K562 (cell line): ENCODE measurements at regions not wholly inside any gene's neighbourhood (a gene's known extent, or its start where the extent isn't known, plus 50 kb on each side); places are given as distances from the start of the nearest gene placed in this dataset.

Experiments used
- ATAC-seq: fragments of 200-7000 bp; cut with Tn5 transposase; 3 replicates; pipeline ENCODE4 v1.9.1; 2020; ENCODE audit warnings: moderate library complexity
- BruUV-seq: library from RNA; stranded (reverse); fragments of 400-500 nt; replicated peaks from 2 replicates; lab custom pipeline; 2021; lab: Mats Ljungman, UMichigan
- CTCF ChIA-PET: fragments of 300-600 bp; formaldehyde crosslinking; extraction: SDS; loops from one replicate; lab custom pipeline; 2021; ENCODE audit warnings: low intra/inter-chr PET ratio; lab: Yijun Ruan, JAX
- POLR2A ChIA-PET: fragments of 300-600, 350-650 bp; sonication (Branson Sonifier 250); formaldehyde crosslinking; extraction: SDS; loops from one replicate; lab custom pipeline; 2021; ENCODE audit warnings: antibody characterized with exemption, inconsistent platforms; lab: Yijun Ruan, JAX
- DNase-seq, 4 experiments: peaks; one replicate each; pipeline versions ENCODE4 v3.0.0 to v3.0.0-alpha.2; 2011 to 2018; ENCODE audit warnings: low spot score in 3 of 4, mixed read lengths in 3 of 4; ENCODE audit errors: extremely low read depth in 1 of 4
- FAIRE-seq: peaks from 2 replicates; lab custom pipeline; 2011; peaks lifted over from hg19 to GRCh38; lab: Jason Lieb, UNC
- H2AFZ ChIP-seq: 2 replicates; pipeline ENCODE4 v1.6.0; 2011; ENCODE audit warnings: low read depth, low read length, control low read depth, inconsistent platforms
- H3K27ac ChIP-seq: fragments of 200-600 bp; 3 replicates; pipeline ENCODE4 v1.8.0; 2011; ENCODE audit warnings: low read depth, mild to moderate bottlenecking, control low read depth, inconsistent platforms, low read length, moderate library complexity, mixed read lengths; ENCODE audit errors: extremely low read depth
- H3K27me3 ChIP-seq, 2 experiments: fragments of 300-600 bp in 1 of 2; 2 replicates in 1 of 2; 3 replicates in 1 of 2; pipeline versions ENCODE4 v1.6.0 to v1.8.0; 2011; ENCODE audit warnings: inconsistent platforms in 2 of 2, low read length in 2 of 2, mild to moderate bottlenecking in 1 of 2, mixed read lengths in 1 of 2, moderate library complexity in 1 of 2; ENCODE audit not compliant: control insufficient read depth in 2 of 2, insufficient read depth in 2 of 2
- H3K36me3 ChIP-seq: fragments of 300-600 bp; 3 replicates; pipeline ENCODE4 v1.8.0; 2011; ENCODE audit warnings: mild to moderate bottlenecking, low read length, inconsistent platforms; ENCODE audit not compliant: control insufficient read depth, insufficient read depth
- H3K4me1 ChIP-seq, 2 experiments: fragments of 200-600 bp in 1 of 2; replicated peaks in 1 of 2; 2 replicates in 1 of 2; 3 replicates in 1 of 2; pipeline versions ENCODE4 v1.5.1 to v1.8.0; 2011; ENCODE audit warnings: inconsistent platforms in 2 of 2, low read length in 2 of 2, mild to moderate bottlenecking in 1 of 2, mixed read lengths in 1 of 2, moderate library complexity in 1 of 2; ENCODE audit not compliant: control insufficient read depth in 2 of 2, insufficient read depth in 2 of 2
- H3K4me2 ChIP-seq: 2 replicates; pipeline ENCODE4 v1.6.1; 2011; ENCODE audit warnings: low read length, control low read depth, inconsistent platforms, mixed read lengths; ENCODE audit not compliant: insufficient read depth
- H3K4me3 ChIP-seq: fragments of 200-600 bp; sonication (generic), shearing (Covaris generic); 2 replicates; pipeline ENCODE4 v1.5.1; 2016; ENCODE audit warnings: control low read depth, inconsistent platforms
- H3K79me2 ChIP-seq: fragments of 200-600 bp; 3 replicates; pipeline ENCODE4 v1.8.0; 2011; ENCODE audit warnings: low read length, inconsistent platforms; ENCODE audit not compliant: control insufficient read depth, insufficient read depth
- H3K9ac ChIP-seq, 2 experiments: 2 replicates each; pipeline versions ENCODE4 v1.6.0 to v1.6.1; 2011; ENCODE audit warnings: low read depth in 2 of 2, low read length in 2 of 2, control low read depth in 1 of 2, inconsistent platforms in 1 of 2, mild to moderate bottlenecking in 1 of 2, mixed read lengths in 1 of 2; ENCODE audit not compliant: insufficient read depth in 1 of 2
- H3K9me1 ChIP-seq: one replicate; pipeline ENCODE4 v1.6.0; 2011; ENCODE audit warnings: inconsistent platforms, mild to moderate bottlenecking, low read length, moderate library complexity; ENCODE audit not compliant: control insufficient read depth, insufficient read depth
- H3K9me3 ChIP-seq: replicated peaks from 2 replicates; pipeline ENCODE4 v1.5.1; 2011; ENCODE audit warnings: low read depth, low read length, inconsistent platforms; ENCODE audit not compliant: control insufficient read depth, insufficient read depth
- H4K20me1 ChIP-seq: replicated peaks from 2 replicates; pipeline ENCODE4 v1.6.1; 2011; ENCODE audit warnings: low read length, inconsistent platforms, mixed read lengths; ENCODE audit not compliant: control insufficient read depth, insufficient read depth
- ASH1L ChIP-seq: fragments of 450-650 bp; IDR thresholded peaks from 2 replicates; pipeline ENCODE4 v1.6.1; 2018; ENCODE audit warnings: borderline replicate concordance, mild to moderate bottlenecking, low read depth; ENCODE audit not compliant: partially characterized antibody
- CEBPB ChIP-seq: fragments of 450-650 bp; IDR thresholded peaks from 2 replicates; pipeline ENCODE4 v1.6.1; 2016; ENCODE audit warnings: missing genetic modification characterization, missing compliant biosample characterization
- CHCHD3 ChIP-seq: fragments of 250-450 bp; sonication (Bioruptor Pico); IDR thresholded peaks from 2 replicates; pipeline ENCODE4 v2.1.2; 2022; ENCODE audit warnings: mild to moderate bottlenecking
- EHMT2 ChIP-seq: fragments of 450-650 bp; IDR thresholded peaks from 2 replicates; pipeline ENCODE4 v1.6.1; 2018; ENCODE audit warnings: antibody characterized with exemption
- SOX6 ChIP-seq: fragments of 450-650 bp; IDR thresholded peaks from 2 replicates; pipeline ENCODE4 v1.6.1; 2014; ENCODE audit warnings: mild to moderate bottlenecking
- WGBS: fragments of 100-300 bp; shearing (Covaris generic); methylation state at CpG from one replicate; pipeline ENCODE4 v1.1.6; 2016; ENCODE audit warnings: low coverage, mixed read lengths; ENCODE audit not compliant: insufficient coverage; ENCODE audit errors: missing lambda C conversion rate; 5-methylcytosine and 5-hydroxymethylcytosine counted together
- in situ Hi-C: fragments of 300-500 bp; cut with MboI; formaldehyde crosslinking; loops from 4 replicates; pipeline ENCODE4 v1.15.0; 2018; ENCODE audit warnings: inconsistent platforms, mixed read lengths
- intact Hi-C: fragments of 100-400 bp; cut with micrococcal nuclease; formaldehyde crosslinking; loops from 2 replicates; pipeline ENCODE4 v1.14.2; 2022
- TF ChIP-seq, protein P1 (sequence below), 2 experiments: fragments of 450-650 bp in 1 of 2; IDR thresholded peaks; 2 replicates each; pipeline ENCODE4 v1.6.1; 2011 to 2017; ENCODE audit warnings: low read depth in 2 of 2, antibody characterized with exemption in 1 of 2, borderline replicate concordance in 1 of 2, low read length in 1 of 2, mild to moderate bottlenecking in 1 of 2, mixed read lengths in 1 of 2; ENCODE audit not compliant: control insufficient read depth in 1 of 2
- TF ChIP-seq, protein P2 (sequence below): fragments of 200-400 bp; formaldehyde crosslinking; IDR thresholded peaks from 2 replicates; pipeline ENCODE4 v1.6.1; 2017; ENCODE audit warnings: mild to moderate bottlenecking, low read depth, low read length, moderate library complexity
- TF ChIP-seq, protein P3 (sequence below), 3 experiments: fragments of 200-800 bp in 1 of 3; fragments of 250-450 bp in 1 of 3; fragments of 450-650 bp in 1 of 3; sonication (Bioruptor Pico) in 1 of 3; sonication (Bioruptor generic) in 1 of 3; formaldehyde crosslinking in 1 of 3; IDR thresholded peaks; 2 replicates each; pipeline versions ENCODE4 v1.6.1 to v1.8.0; 2016 to 2022; ENCODE audit warnings: mild to moderate bottlenecking in 2 of 3, missing genetic modification characterization in 2 of 3, missing compliant biosample characterization in 1 of 3, moderate library complexity in 1 of 3
- TF ChIP-seq, protein P4 (sequence below): fragments of 450-650 bp; IDR thresholded peaks from 2 replicates; pipeline ENCODE4 v1.7.1; 2018; ENCODE audit warnings: mild to moderate bottlenecking, low read depth; ENCODE audit not compliant: partially characterized antibody

DNA sequence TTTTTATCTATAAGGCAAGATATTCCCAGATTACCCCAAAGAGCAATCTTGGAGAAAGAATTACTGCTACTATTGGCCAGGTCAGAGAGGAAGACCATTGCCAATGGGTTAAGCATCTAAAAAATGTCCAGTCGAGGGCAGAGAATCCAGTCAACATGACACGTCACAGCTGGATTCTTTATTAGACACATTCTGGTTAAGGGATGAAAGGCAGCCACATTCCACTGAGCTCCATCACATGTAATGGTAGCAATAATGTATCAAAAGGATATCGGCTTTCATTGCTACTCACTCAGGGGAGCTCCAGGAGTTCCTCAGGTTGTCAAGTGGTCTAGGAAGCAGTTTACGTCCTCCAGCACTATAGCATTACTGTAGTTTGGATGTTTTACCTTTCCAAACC lies 421.1 kb downstream of the PLOD2 start (continued):
- TF ChIP-seq, protein P1, sequence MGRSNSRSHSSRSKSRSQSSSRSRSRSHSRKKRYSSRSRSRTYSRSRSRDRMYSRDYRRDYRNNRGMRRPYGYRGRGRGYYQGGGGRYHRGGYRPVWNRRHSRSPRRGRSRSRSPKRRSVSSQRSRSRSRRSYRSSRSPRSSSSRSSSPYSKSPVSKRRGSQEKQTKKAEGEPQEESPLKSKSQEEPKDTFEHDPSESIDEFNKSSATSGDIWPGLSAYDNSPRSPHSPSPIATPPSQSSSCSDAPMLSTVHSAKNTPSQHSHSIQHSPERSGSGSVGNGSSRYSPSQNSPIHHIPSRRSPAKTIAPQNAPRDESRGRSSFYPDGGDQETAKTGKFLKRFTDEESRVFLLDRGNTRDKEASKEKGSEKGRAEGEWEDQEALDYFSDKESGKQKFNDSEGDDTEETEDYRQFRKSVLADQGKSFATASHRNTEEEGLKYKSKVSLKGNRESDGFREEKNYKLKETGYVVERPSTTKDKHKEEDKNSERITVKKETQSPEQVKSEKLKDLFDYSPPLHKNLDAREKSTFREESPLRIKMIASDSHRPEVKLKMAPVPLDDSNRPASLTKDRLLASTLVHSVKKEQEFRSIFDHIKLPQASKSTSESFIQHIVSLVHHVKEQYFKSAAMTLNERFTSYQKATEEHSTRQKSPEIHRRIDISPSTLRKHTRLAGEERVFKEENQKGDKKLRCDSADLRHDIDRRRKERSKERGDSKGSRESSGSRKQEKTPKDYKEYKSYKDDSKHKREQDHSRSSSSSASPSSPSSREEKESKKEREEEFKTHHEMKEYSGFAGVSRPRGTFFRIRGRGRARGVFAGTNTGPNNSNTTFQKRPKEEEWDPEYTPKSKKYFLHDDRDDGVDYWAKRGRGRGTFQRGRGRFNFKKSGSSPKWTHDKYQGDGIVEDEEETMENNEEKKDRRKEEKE (IDR thresholded peaks at IDR 0.05; ENCODE audit: borderline replicate concordance in 1 of 2, control insufficient read depth in 1 of 2, low read depth in 2 of 2, low read length in 1 of 2): no peak
- no peak for TF ChIP-seq EHMT2
- TF ChIP-seq SOX6: no peak
- TF ChIP-seq ASH1L: no peak

DNA sequence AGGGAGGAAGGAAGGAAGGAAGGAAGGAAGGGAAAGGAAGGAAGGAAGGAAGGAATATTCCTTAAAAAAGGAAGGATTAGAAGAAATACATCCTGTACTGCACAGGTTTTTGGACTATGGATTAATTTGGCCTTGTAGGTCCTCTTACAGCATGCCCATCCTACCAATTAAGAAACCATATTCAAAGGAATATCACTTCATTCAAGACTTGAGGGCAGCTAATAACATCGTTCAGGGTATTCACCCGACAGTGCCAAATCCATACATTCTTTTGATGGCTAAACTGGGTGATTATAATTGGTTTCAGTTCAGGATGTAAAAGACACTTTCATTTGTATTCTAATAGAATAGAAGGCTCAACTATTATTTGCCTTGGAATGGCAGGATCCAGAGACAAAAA lies 410.3 kb downstream of the PLOD2 start:
- Histone ChIP-seq H3K36me3 (no peaks in the 10 kb centered on the region), H3K9me3 (no peaks in the 10 kb centered on the region), H3K9me1 (no peaks in the 10 kb centered on the region), H3K27ac (no peak overlapping the region), H3K4me2 (no peak overlapping the region), H3K79me2 (no peaks in the 10 kb centered on the region), H3K4me1 (no peaks in the 10 kb centered on the region), H4K20me1 (no peaks in the 10 kb centered on the region), H2AFZ (no peak overlapping the region), H3K9ac (no peak overlapping the region), H3K27me3 (no peaks in the 10 kb centered on the region), H3K4me3 (no peak overlapping the region)
- in situ Hi-C loops (no loop called here), intact Hi-C loops (no loop called here)
- ATAC-seq (no peak), FAIRE-seq (no peak), DNase-seq (no peak)
- POLR2A ChIA-PET: no interaction called here
- no TSS peak for BruUV-seq
- CTCF ChIA-PET: no interaction called here
- 2% methylated on average over 2 of the region's 2 CpGs for WGBS
- TF ChIP-seq, protein P2, sequence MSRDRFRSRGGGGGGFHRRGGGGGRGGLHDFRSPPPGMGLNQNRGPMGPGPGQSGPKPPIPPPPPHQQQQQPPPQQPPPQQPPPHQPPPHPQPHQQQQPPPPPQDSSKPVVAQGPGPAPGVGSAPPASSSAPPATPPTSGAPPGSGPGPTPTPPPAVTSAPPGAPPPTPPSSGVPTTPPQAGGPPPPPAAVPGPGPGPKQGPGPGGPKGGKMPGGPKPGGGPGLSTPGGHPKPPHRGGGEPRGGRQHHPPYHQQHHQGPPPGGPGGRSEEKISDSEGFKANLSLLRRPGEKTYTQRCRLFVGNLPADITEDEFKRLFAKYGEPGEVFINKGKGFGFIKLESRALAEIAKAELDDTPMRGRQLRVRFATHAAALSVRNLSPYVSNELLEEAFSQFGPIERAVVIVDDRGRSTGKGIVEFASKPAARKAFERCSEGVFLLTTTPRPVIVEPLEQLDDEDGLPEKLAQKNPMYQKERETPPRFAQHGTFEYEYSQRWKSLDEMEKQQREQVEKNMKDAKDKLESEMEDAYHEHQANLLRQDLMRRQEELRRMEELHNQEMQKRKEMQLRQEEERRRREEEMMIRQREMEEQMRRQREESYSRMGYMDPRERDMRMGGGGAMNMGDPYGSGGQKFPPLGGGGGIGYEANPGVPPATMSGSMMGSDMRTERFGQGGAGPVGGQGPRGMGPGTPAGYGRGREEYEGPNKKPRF: no peak
- TF ChIP-seq, protein P3, sequence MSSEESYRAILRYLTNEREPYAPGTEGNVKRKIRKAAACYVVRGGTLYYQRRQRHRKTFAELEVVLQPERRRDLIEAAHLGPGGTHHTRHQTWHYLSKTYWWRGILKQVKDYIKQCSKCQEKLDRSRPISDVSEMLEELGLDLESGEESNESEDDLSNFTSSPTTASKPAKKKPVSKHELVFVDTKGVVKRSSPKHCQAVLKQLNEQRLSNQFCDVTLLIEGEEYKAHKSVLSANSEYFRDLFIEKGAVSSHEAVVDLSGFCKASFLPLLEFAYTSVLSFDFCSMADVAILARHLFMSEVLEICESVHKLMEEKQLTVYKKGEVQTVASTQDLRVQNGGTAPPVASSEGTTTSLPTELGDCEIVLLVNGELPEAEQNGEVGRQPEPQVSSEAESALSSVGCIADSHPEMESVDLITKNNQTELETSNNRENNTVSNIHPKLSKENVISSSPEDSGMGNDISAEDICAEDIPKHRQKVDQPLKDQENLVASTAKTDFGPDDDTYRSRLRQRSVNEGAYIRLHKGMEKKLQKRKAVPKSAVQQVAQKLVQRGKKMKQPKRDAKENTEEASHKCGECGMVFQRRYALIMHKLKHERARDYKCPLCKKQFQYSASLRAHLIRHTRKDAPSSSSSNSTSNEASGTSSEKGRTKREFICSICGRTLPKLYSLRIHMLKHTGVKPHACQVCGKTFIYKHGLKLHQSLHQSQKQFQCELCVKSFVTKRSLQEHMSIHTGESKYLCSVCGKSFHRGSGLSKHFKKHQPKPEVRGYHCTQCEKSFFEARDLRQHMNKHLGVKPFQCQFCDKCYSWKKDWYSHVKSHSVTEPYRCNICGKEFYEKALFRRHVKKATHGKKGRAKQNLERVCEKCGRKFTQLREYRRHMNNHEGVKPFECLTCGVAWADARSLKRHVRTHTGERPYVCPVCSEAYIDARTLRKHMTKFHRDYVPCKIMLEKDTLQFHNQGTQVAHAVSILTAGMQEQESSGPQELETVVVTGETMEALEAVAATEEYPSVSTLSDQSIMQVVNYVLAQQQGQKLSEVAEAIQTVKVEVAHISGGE (CRISPR knock-in tag; IDR thresholded peaks at IDR 0.05): no peak
- TF ChIP-seq, protein P4, sequence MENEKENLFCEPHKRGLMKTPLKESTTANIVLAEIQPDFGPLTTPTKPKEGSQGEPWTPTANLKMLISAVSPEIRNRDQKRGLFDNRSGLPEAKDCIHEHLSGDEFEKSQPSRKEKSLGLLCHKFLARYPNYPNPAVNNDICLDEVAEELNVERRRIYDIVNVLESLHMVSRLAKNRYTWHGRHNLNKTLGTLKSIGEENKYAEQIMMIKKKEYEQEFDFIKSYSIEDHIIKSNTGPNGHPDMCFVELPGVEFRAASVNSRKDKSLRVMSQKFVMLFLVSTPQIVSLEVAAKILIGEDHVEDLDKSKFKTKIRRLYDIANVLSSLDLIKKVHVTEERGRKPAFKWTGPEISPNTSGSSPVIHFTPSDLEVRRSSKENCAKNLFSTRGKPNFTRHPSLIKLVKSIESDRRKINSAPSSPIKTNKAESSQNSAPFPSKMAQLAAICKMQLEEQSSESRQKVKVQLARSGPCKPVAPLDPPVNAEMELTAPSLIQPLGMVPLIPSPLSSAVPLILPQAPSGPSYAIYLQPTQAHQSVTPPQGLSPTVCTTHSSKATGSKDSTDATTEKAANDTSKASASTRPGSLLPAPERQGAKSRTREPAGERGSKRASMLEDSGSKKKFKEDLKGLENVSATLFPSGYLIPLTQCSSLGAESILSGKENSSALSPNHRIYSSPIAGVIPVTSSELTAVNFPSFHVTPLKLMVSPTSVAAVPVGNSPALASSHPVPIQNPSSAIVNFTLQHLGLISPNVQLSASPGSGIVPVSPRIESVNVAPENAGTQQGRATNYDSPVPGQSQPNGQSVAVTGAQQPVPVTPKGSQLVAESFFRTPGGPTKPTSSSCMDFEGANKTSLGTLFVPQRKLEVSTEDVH: no peak
- TF ChIP-seq CHCHD3 (CRISPR knock-in tag): no peak
- no peak for TF ChIP-seq CEBPB (tag)
